ENCODE measurements at regions not wholly inside any gene's neighbourhood (a gene's known extent, or its start where the extent isn't known, plus 50 kb on each side); places are given as distances from the start of the nearest gene placed in this dataset.

- DNase-seq: no peak
- TF ChIP-seq CTCF (IDR thresholded peaks at IDR 0.05; ENCODE audit: low read depth, low read length): no peak
- Histone ChIP-seq H3K4me3 (ENCODE audit: low read depth, low read length) (no peak overlapping the region), H3K36me3 (no peaks in the 10 kb centered on the region), H3K9me3 (no peaks in the 10 kb centered on the region), H3K4me1 (no peaks in the 10 kb centered on the region), H3K27me3 (no peaks in the 10 kb centered on the region)
Measured at GRCh38 chr2:241994556-241995213, 125.2 kb downstream of the RTP5 start.

- H3K27me3 ChIP-seq: no peaks in the 10 kb centered on the region
Measured at GRCh38 chr2:241996100-241996499, 126.6 kb downstream of the RTP5 start.

GRCh38 chr2:241997017-241997416 is 127.5 kb downstream of the RTP5 start:
- Histone ChIP-seq H3K9me3 (no peaks in the 10 kb centered on the region), H3K4me1 (no peaks in the 10 kb centered on the region), H3K4me3 (ENCODE audit: low read depth, low read length) (no peak overlapping the region), H3K27me3 (no peaks in the 10 kb centered on the region), H3K36me3 (no peaks in the 10 kb centered on the region)
- DNase-seq: no peak
- TF ChIP-seq CTCF (IDR thresholded peaks at IDR 0.05; ENCODE audit: low read depth, low read length): no peak

More at GRCh38 chr2:241996100-241996499, 126.6 kb downstream of the RTP5 start:
- no peaks in the 10 kb centered on the region for H3K4me1 ChIP-seq
- TF ChIP-seq CTCF (IDR thresholded peaks at IDR 0.05; ENCODE audit: low read depth, low read length): no peak
- no peak for DNase-seq
- H3K36me3 ChIP-seq: no peaks in the 10 kb centered on the region
- no peak overlapping the region for H3K4me3 ChIP-seq (ENCODE audit: low read depth, low read length)
- no peaks in the 10 kb centered on the region for H3K9me3 ChIP-seq

GRCh38 chr2:241999184-241999583 is 129.7 kb downstream of the RTP5 start:
- H3K9me3 ChIP-seq: no peaks in the 10 kb centered on the region
- no peak for DNase-seq
- no peak overlapping the region for H3K4me3 ChIP-seq (ENCODE audit: low read depth, low read length)
- no peaks in the 10 kb centered on the region for H3K36me3 ChIP-seq
- no peak for TF ChIP-seq CTCF (IDR thresholded peaks at IDR 0.05; ENCODE audit: low read depth, low read length)
- no peaks in the 10 kb centered on the region for H3K27me3 ChIP-seq
- H3K4me1 ChIP-seq: no peaks in the 10 kb centered on the region

- no peak for DNase-seq
- H3K4me3 ChIP-seq (ENCODE audit: low read depth, low read length): no peak overlapping the region
- H3K4me1 ChIP-seq: no peaks in the 10 kb centered on the region
- no peaks in the 10 kb centered on the region for H3K9me3 ChIP-seq
- no peak for TF ChIP-seq CTCF (IDR thresholded peaks at IDR 0.05; ENCODE audit: low read depth, low read length)
- H3K36me3 ChIP-seq: no peaks in the 10 kb centered on the region
- H3K27me3 ChIP-seq: no peaks in the 10 kb centered on the region
Measured at GRCh38 chr2:242001853-242002252, 132.3 kb downstream of the RTP5 start.

GRCh38 chr2:242002944-242003343 is 133.4 kb downstream of the RTP5 start:
- no peaks in the 10 kb centered on the region for H3K36me3 ChIP-seq
- no peak for DNase-seq
- no peaks in the 10 kb centered on the region for H3K4me1 ChIP-seq
- no peak overlapping the region for H3K4me3 ChIP-seq (ENCODE audit: low read depth, low read length)
- H3K27me3 ChIP-seq: no peaks in the 10 kb centered on the region
- TF ChIP-seq CTCF (IDR thresholded peaks at IDR 0.05; ENCODE audit: low read depth, low read length): no peak
- no peaks in the 10 kb centered on the region for H3K9me3 ChIP-seq

Measured in BE2C (cell line).